Smooth muscle cell of the brain vasculature (primary cell): ENCODE measurements at regions not wholly inside any gene's neighbourhood (a gene's known extent, or its start where the extent isn't known, plus 50 kb on each side); places are given as distances from the start of the nearest gene placed in this dataset.

Experiments used
- DNase-seq: peaks from one replicate; pipeline ENCODE4 v3.0.0-alpha.2; 2012; ENCODE audit warnings: low read depth, low spot score

GRCh38 chr2:57567245-57567644 is 479.4 kb upstream of the VRK2 start:
- DNase-seq = no peak

- no peak for DNase-seq
Observed at GRCh38 chr2:57569396-57569795, 477.2 kb upstream of the VRK2 start.

- no peak for DNase-seq
Observed at GRCh38 chr2:57570961-57571360, 475.6 kb upstream of the VRK2 start.

GRCh38 chr2:57575700-57576268 is 470.8 kb upstream of the VRK2 start:
- DNase-seq = no peak

- DNase-seq = no peak
Observed at GRCh38 chr2:57576983-57577382, 469.6 kb upstream of the VRK2 start.

DNA sequence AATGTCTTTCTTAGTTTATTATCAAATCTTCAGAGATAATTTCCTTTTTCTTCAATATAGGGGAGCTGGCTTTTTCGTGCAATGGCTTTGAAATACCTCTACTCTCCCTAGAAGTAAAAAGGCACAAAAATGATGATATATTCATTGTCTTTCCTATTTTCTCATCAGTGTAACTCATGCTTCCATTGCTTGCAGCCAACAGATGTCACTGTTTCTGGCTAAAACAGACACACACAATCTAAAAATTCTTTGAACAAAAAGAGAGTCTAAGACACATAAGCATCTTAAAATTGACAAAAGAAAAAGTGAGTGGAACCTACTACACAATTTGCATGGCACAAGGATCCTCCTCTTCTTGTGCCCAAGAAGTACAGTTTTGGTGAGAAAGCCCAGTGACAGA is 448.7 kb upstream of the VRK2 start:
- no peak for DNase-seq

DNA sequence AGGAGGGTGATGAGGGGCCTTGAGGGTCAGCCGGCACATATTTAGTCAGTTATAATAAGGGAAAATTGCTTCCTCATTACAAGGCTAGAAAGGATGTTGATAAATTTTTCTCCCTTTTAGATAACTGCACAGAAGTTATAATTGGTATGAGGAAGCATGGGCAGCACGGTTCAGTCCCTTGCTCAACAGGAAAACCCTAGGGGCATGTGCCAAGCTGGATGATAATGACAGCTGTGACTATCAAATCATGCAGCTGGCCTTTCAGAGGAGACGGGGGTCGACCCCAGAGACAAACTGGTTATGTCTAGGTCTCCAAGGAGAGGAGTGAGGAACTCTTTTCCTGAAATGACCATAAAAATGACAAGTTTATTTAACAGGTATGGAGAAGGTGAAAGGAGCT is 448.1 kb upstream of the VRK2 start:
- DNase-seq = no peak

DNA sequence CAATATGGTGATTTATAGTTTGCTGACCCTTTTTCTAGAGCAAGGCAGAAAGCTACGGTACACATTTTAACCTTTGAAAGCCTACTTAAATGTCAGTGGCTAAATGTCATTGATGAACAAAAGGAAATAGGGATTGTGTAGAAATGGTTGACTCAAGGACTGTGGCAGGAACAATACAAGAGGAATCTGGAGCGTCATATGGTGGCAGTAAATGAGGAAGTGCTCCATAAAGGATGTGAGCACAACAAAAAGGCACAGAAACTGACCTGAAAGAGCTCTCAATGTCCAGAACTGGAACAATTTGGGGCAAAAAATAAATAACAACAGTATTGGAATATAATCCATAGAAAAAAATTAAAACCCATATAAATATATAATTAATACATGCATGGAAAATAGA is 443.9 kb upstream of the VRK2 start:
- no peak for DNase-seq

DNA sequence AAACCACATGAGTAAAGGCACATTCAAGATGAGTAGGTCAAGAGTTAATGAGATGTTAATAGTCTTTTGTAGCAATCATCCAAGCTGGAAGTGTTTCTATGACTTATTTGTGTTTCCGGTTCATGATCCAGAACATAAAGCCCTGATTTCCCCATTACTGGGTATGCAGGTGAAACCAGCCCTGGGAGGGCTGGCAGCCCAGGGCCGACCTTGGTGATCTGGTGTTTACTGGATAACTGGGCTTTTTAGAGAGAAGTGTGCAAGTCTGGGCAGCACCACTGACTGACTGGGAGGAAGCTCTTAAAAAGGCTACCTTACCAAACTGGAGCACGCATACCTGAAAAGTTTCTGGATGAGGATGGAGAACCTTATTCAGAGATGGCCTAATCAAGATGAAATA is 431.6 kb upstream of the VRK2 start:
- DNase-seq = no peak

DNA sequence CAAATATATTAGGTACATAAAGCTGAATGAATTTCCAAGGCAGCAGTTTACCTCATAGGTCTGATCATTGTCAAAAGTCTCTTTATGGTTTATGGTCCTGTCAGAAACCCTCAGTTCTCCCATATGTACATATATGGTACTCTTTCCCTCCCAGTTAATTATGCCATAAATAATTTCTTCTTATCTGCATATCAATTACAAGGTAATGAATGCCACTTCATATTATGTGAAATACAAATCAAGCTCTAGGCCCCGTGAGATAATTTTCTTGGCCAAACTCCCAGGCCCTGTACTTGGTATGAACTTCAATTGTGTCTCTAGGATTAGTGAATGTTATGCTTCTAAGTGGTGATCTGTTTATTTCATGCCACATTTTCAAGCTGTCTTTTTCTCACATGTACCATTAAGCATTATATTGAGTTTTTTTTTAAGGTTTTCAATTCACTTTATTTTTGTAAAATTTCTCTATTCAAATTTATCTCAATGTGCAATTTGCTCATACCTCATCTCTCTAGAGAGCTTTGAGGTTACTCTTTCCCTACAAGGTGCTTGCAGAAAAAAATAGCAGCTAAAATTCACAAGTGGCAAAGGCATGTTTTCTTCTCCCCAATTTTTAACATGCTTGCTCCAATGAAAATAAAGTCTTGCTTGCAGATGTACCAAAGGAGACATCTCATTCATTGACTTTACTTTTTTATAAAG is 430.6 kb upstream of the VRK2 start:
- DNase-seq = no peak

DNA sequence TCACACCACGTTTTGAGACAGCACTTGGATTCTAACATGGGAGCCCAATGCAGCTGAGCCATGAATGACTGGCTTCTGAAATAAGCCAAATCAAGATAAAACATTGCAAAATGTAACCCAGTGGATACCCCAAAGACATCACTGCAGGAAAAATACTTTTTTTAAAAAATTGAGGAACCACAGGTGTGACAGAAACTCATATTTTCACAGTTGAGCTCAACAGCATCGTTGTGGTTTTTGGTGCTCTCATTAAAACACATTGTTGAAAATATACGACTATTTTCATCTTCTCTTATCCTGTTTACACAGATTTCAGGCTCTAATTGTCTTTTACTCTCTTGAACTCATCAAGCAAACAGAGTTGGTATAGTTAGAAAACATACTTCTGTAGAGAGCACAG is 429.3 kb upstream of the VRK2 start:
- no peak for DNase-seq

GRCh38 chr2:57621122-57621663 is 425.4 kb upstream of the VRK2 start:
- no peak for DNase-seq

- DNase-seq = no peak
Observed at GRCh38 chr2:57622009-57622408, 424.6 kb upstream of the VRK2 start.

DNA sequence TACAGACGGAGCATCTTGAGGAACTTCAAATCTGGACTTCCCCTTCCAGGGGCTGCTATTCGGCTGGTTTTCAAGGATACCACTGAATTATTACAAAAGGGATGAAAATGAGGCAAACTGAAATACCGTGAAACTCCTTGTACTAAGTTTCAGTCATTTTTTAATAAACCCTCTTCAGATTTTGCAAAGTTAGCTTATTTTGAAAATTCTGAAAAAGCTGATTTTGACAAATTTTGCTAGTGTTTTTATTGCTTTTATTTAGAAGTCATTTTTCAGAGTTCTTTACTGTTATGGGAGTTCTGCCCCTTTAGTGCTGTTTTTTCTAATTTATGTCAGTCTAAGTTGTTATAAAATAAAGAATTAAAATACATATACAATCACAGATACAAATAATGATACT is 390.4 kb upstream of the VRK2 start:
- no peak for DNase-seq

DNA sequence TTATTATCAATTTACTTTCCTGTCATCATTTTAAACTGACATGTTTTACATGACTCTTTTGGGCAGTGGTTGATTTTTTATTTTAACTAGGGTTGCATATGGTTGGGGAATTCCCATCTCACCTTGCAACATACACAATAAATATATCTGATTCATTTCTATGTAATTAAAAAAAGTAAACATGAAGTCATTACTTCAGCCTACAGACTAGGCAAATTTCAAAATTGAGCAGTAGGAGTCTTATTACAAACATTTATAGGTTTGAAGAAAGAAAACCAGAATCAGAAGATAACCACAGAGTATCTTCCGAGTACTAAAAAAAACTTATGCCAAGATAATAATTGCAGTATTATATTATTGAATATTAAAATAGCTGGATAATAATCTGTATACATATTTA is 377.0 kb upstream of the VRK2 start:
- no peak for DNase-seq

- DNase-seq = no peak
Observed at GRCh38 chr2:57674025-57674424, 372.6 kb upstream of the VRK2 start.

DNA sequence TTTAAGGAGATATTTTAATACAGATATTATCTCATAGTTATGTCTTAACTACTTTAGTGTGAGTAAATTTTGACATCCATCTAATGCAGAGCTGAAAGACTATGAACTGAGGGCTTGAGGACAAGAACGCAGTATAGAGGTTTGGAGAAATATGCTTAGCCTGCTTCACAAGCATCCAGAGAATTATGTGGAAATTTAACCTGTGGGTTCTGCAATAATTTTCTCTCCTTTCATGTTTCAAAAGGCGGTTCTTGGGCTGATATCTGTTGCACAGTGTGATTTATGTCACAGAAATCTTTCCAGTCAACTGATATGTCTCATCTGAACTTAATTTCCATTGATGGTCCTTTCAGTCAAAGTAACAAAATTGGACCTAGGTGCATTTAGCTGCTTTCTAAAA is 371.9 kb upstream of the VRK2 start:
- no peak for DNase-seq

DNA sequence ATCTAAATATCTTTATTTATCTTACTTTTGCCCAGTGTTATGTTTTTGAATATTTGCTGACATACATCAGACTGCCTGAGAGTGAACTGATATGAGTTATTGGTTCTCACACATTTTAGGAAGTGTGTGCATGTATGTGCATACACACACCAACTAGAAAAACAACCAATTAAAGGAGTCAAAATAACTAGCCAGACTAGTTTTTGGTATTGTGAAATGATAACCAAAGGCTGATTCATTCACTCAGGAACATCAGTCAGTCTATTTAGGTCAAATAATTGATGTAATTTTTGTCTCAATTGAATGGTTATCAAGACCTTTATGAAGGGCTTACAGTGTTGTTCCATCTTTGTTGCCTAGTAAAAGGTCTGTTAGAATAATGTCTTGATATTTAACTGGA is 369.3 kb upstream of the VRK2 start:
- no peak for DNase-seq

- no peak for DNase-seq
Observed at GRCh38 chr2:57681650-57682049, 365.0 kb upstream of the VRK2 start.

- no peak for DNase-seq
Observed at GRCh38 chr2:57685032-57685431, 361.6 kb upstream of the VRK2 start.

DNA sequence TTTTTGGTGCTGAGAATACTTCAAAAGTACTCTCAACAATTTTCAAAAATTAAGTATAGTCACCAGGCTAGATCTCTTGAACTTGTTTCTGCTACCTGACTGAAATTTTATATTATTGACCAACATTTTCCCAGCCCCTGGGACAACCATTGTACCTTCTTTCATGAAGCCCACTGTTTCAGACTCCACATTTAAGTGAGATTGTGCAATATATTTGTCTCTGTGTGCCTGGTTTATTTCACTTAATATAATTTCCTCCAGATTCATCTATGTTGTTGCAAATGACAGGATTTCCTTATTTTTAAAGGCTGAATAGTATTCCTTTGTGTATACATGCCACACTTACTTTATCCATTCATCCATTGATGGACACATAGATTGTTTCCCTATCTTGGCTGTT is 354.2 kb upstream of the VRK2 start:
- no peak for DNase-seq

- no peak for DNase-seq
Observed at GRCh38 chr2:57693177-57693576, 353.4 kb upstream of the VRK2 start.

DNA sequence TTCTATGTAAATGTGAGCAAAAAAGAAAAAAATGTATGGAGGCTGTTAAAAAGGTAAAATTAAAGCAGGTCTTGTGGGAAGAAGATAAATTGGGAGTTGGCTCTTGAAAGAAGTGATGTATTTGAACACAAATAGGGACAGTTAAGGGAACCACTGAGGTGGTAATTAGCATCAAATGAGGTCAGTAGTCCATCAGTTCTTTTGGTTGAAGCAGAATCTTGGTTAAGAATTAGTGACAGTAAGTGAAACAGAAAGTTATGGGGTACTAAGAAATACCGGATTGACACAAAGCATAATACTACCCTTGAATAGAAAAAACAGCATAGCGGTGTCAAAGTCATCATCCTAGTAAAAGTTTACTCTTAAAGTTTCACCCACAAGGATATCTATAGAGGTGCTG is 352.6 kb upstream of the VRK2 start:
- no peak for DNase-seq

DNA sequence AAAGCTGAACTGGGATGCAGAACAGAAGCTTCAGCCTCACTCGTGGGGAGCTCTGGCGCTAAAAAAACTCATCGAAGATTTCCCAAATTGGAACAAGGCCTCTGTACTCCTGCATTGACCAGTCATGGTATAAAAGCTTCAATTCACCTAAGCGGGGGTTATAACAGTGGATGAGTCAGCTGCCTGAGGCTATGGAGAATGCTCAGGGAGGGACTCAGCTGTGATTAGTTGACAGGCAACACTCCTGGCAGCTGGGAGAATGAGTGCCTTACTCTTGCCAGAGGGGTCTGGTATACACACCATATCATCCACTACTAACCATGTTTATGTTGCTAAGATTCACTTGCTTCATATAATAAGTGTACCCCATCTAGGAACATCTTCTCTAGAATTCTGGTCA is 350.6 kb upstream of the VRK2 start:
- no peak for DNase-seq
